RWPE1 (cell line): ENCODE measurements at regions not wholly inside any gene's neighbourhood (a gene's known extent, or its start where the extent isn't known, plus 50 kb on each side); places are given as distances from the start of the nearest gene placed in this dataset.

Experiments used
- CTCF ChIA-PET: fragments of 350-600 bp; sonication (Branson Sonifier 250); formaldehyde crosslinking; extraction: SDS; loops from one replicate; lab custom pipeline; 2021; lab: Yijun Ruan, JAX
- POLR2A ChIA-PET: fragments of 400-600 bp; formaldehyde crosslinking; extraction: SDS; loops from one replicate; lab custom pipeline; 2020; ENCODE audit warnings: antibody characterized with exemption; ENCODE audit not compliant: low non-redundant PET; lab: Yijun Ruan, JAX
- DNase-seq: peaks from one replicate; pipeline ENCODE4 v3.0.0; 2012; ENCODE audit warnings: low spot score
- H3K27ac ChIP-seq: fragments of 450-650 bp; 2 replicates; pipeline ENCODE4 v1.5.1; 2017
- CTCF ChIP-seq: fragments of 450-650 bp; conservative IDR thresholded peaks from 2 replicates; pipeline ENCODE4 v1.5.1; 2017; ENCODE audit warnings: low read depth, mild to moderate bottlenecking

- no peak overlapping the region for H3K27ac ChIP-seq
- CTCF ChIA-PET: no interaction called here
- TF ChIP-seq CTCF: no peak
- no peak for DNase-seq
- POLR2A ChIA-PET: no interaction called here
Measured at GRCh38 chr3:165519687-165520086, 317.5 kb downstream of the BCHE start.

GRCh38 chr3:165518346-165518745 is 318.9 kb downstream of the BCHE start:
- no peak for DNase-seq
- POLR2A ChIA-PET: interaction anchor here (0.7 kb wide), 1 partner anchor 26 kb away, joined by 3 read pairs; no protein-coding TSS in a partner anchor
- H3K27ac ChIP-seq: no peak overlapping the region
- TF ChIP-seq CTCF: no peak
- CTCF ChIA-PET: no interaction called here

- ChIA-PET POLR2A (no interaction called here), CTCF (interaction anchor here (0.6 kb wide), 1 partner anchor 139 kb away, joined by 5 read pairs; no protein-coding TSS in a partner anchor)
- no peak for DNase-seq
- no peak overlapping the region for H3K27ac ChIP-seq
- TF ChIP-seq CTCF: no peak
Measured at GRCh38 chr3:165513715-165514701, 317.8 kb upstream of the SLITRK3 start.

- CTCF ChIA-PET: no interaction called here
Measured at GRCh38 chr3:165507576-165507975, 311.4 kb upstream of the SLITRK3 start.

GRCh38 chr3:165507060-165507459 is 310.9 kb upstream of the SLITRK3 start:
- CTCF ChIA-PET: interaction anchor here (0.6 kb wide), 1 partner anchor 47 kb away, joined by 3 read pairs; no protein-coding TSS in a partner anchor
- POLR2A ChIA-PET: no interaction called here
- no peak overlapping the region for H3K27ac ChIP-seq
- no peak for TF ChIP-seq CTCF
- DNase-seq: no peak

More at GRCh38 chr3:165507576-165507975, 311.4 kb upstream of the SLITRK3 start:
- no peak for DNase-seq
- no peak for TF ChIP-seq CTCF
- H3K27ac ChIP-seq: no peak overlapping the region
- POLR2A ChIA-PET: no interaction called here

GRCh38 chr3:165505657-165506056 is 309.5 kb upstream of the SLITRK3 start:
- ChIA-PET POLR2A (no interaction called here), CTCF (no interaction called here)
- DNase-seq: no peak
- no peak overlapping the region for H3K27ac ChIP-seq
- TF ChIP-seq CTCF: no peak
